ENCODE measurements at regions not wholly inside any gene's neighbourhood (a gene's known extent, or its start where the extent isn't known, plus 50 kb on each side); places are given as distances from the start of the nearest gene placed in this dataset.

GRCh38 chr3:187979564-187979963, 174.4 kb upstream of the LPP start:
- Histone ChIP-seq H3K4me2 (ENCODE audit: low read length) (no peak overlapping the region), H3K36me3 (ENCODE audit: control insufficient read depth, insufficient read depth, low read length) (no peaks in the 10 kb centered on the region), H3K27ac (no peak overlapping the region), H3K79me2 (no peaks in the 10 kb centered on the region), H3K9ac (no peak overlapping the region), H3K4me1 (no peaks in the 10 kb centered on the region), H3K9me3 (ENCODE audit: control insufficient read depth, low read length) (no peaks in the 10 kb centered on the region), H2AFZ (no peak overlapping the region), H3K27me3 (ENCODE audit: control insufficient read depth, insufficient read depth, low read length) (no peaks in the 10 kb centered on the region), H3K4me3 (ENCODE audit: low read depth, low read length) (no peak overlapping the region)
- TF ChIP-seq CTCF (IDR thresholded peaks at IDR 0.05): no peak

- no peak for TF ChIP-seq CTCF (IDR thresholded peaks at IDR 0.05)
- H3K4me1 ChIP-seq: no peaks in the 10 kb centered on the region
- H3K9me3 ChIP-seq (ENCODE audit: control insufficient read depth, low read length): no peaks in the 10 kb centered on the region
- no peak overlapping the region for H3K9ac ChIP-seq
- H3K4me2 ChIP-seq (ENCODE audit: low read length): no peak overlapping the region
- no peaks in the 10 kb centered on the region for H3K79me2 ChIP-seq
- H3K36me3 ChIP-seq (ENCODE audit: control insufficient read depth, insufficient read depth, low read length): no peaks in the 10 kb centered on the region
- H3K4me3 ChIP-seq (ENCODE audit: low read depth, low read length): no peak overlapping the region
- no peak overlapping the region for H2AFZ ChIP-seq
- H3K27ac ChIP-seq: no peak overlapping the region
- no peaks in the 10 kb centered on the region for H3K27me3 ChIP-seq (ENCODE audit: control insufficient read depth, insufficient read depth, low read length)
Measured at GRCh38 chr3:187980861-187981260, 173.1 kb upstream of the LPP start.

- Histone ChIP-seq H3K27ac (no peak overlapping the region), H3K27me3 (ENCODE audit: control insufficient read depth, insufficient read depth, low read length) (no peaks in the 10 kb centered on the region), H3K9ac (no peak overlapping the region), H2AFZ (no peak overlapping the region), H3K9me3 (ENCODE audit: control insufficient read depth, low read length) (no peaks in the 10 kb centered on the region), H3K79me2 (no peaks in the 10 kb centered on the region), H3K36me3 (ENCODE audit: control insufficient read depth, insufficient read depth, low read length) (no peaks in the 10 kb centered on the region), H3K4me2 (ENCODE audit: low read length) (no peak overlapping the region), H3K4me1 (no peaks in the 10 kb centered on the region), H3K4me3 (ENCODE audit: low read depth, low read length) (no peak overlapping the region)
- TF ChIP-seq CTCF (IDR thresholded peaks at IDR 0.05): no peak
Measured at GRCh38 chr3:187982142-187982541, 171.8 kb upstream of the LPP start.

GRCh38 chr3:187983484-187984124, 170.4 kb upstream of the LPP start:
- no peaks in the 10 kb centered on the region for H3K9me3 ChIP-seq (ENCODE audit: control insufficient read depth, low read length)
- no peak overlapping the region for H3K27ac ChIP-seq
- no peak overlapping the region for H3K4me2 ChIP-seq (ENCODE audit: low read length)
- no peaks in the 10 kb centered on the region for H3K27me3 ChIP-seq (ENCODE audit: control insufficient read depth, insufficient read depth, low read length)
- no peak overlapping the region for H3K4me3 ChIP-seq (ENCODE audit: low read depth, low read length)
- H3K9ac ChIP-seq: no peak overlapping the region
- TF ChIP-seq CTCF (IDR thresholded peaks at IDR 0.05): no peak
- H2AFZ ChIP-seq: peak overlapping the region; percentile 27
- no peaks in the 10 kb centered on the region for H3K4me1 ChIP-seq
- no peaks in the 10 kb centered on the region for H3K79me2 ChIP-seq
- no peaks in the 10 kb centered on the region for H3K36me3 ChIP-seq (ENCODE audit: control insufficient read depth, insufficient read depth, low read length)

GRCh38 chr3:187985647-187986046, 168.3 kb upstream of the LPP start:
- Histone ChIP-seq H3K79me2 (no peaks in the 10 kb centered on the region), H3K4me2 (ENCODE audit: low read length) (no peak overlapping the region), H3K4me1 (no peaks in the 10 kb centered on the region), H2AFZ (no peak overlapping the region), H3K27ac (no peak overlapping the region), H3K36me3 (ENCODE audit: control insufficient read depth, insufficient read depth, low read length) (no peaks in the 10 kb centered on the region), H3K9ac (no peak overlapping the region), H3K4me3 (ENCODE audit: low read depth, low read length) (no peak overlapping the region), H3K9me3 (ENCODE audit: control insufficient read depth, low read length) (no peaks in the 10 kb centered on the region), H3K27me3 (ENCODE audit: control insufficient read depth, insufficient read depth, low read length) (no peaks in the 10 kb centered on the region)
- TF ChIP-seq CTCF (IDR thresholded peaks at IDR 0.05): no peak
